Embryonic facial prominence (tissue), 1 donor: ENCODE measurements at regions not wholly inside any gene's neighbourhood (a gene's known extent, or its start where the extent isn't known, plus 50 kb on each side); places are given as distances from the start of the nearest gene placed in this dataset.

Experiments used
- DNase-seq: peaks from one replicate; pipeline ENCODE4 v3.0.0-alpha.2; 2016; ENCODE audit errors: extremely low spot score

GRCh38 chr9:80380301-80380700 is 808.5 kb downstream of the TLE4 start:
- no peak for DNase-seq

- no peak for DNase-seq
Measured at GRCh38 chr9:80378669-80379293, 807.0 kb downstream of the TLE4 start.

GRCh38 chr9:80376180-80376579 is 804.4 kb downstream of the TLE4 start:
- DNase-seq: no peak

- DNase-seq: no peak
Measured at GRCh38 chr9:80375477-80375876, 803.7 kb downstream of the TLE4 start.

GRCh38 chr9:80369641-80370040 is 797.9 kb downstream of the TLE4 start:
- DNase-seq: no peak

- DNase-seq: no peak
Measured at GRCh38 chr9:80366626-80367025, 794.9 kb downstream of the TLE4 start.

- no peak for DNase-seq
Measured at GRCh38 chr9:80359941-80360881, 788.4 kb downstream of the TLE4 start.

GRCh38 chr9:80359291-80359690 is 787.5 kb downstream of the TLE4 start:
- no peak for DNase-seq

- DNase-seq: no peak
Measured at GRCh38 chr9:80352967-80353366, 781.2 kb downstream of the TLE4 start.

- no peak for DNase-seq
Measured at GRCh38 chr9:80351612-80352011, 779.8 kb downstream of the TLE4 start.

GRCh38 chr9:80326105-80326504 is 754.3 kb downstream of the TLE4 start:
- DNase-seq: no peak

- no peak for DNase-seq
Measured at GRCh38 chr9:80320916-80321315, 749.2 kb downstream of the TLE4 start.

GRCh38 chr9:80320480-80320879 is 748.7 kb downstream of the TLE4 start:
- DNase-seq: no peak

- DNase-seq: no peak
Measured at GRCh38 chr9:80305136-80305535, 733.4 kb downstream of the TLE4 start.

GRCh38 chr9:80294955-80295354 is 723.2 kb downstream of the TLE4 start:
- no peak for DNase-seq

- DNase-seq: no peak
Measured at GRCh38 chr9:80294318-80294717, 722.6 kb downstream of the TLE4 start.

GRCh38 chr9:80292231-80292630 is 720.5 kb downstream of the TLE4 start:
- DNase-seq: no peak

- no peak for DNase-seq
Measured at GRCh38 chr9:80285326-80285725, 713.6 kb downstream of the TLE4 start.

GRCh38 chr9:80282766-80283165 is 711.0 kb downstream of the TLE4 start:
- DNase-seq: no peak

- DNase-seq: no peak
Measured at GRCh38 chr9:80259079-80259478, 687.3 kb downstream of the TLE4 start.

- no peak for DNase-seq
Measured at GRCh38 chr9:80251778-80252177, 680.0 kb downstream of the TLE4 start.

- no peak for DNase-seq
Measured at GRCh38 chr9:80242022-80242421, 670.3 kb downstream of the TLE4 start.

GRCh38 chr9:80235752-80236151 is 664.0 kb downstream of the TLE4 start:
- DNase-seq: no peak
